A673 (cell line): ENCODE measurements at regions not wholly inside any gene's neighbourhood (a gene's known extent, or its start where the extent isn't known, plus 50 kb on each side); places are given as distances from the start of the nearest gene placed in this dataset.
"Not testable (repeated sequence)": the region's sequence is repeated elsewhere in the genome, so short reads cannot be mapped to it uniquely, and the experiment has no call there.

Source experiments
- BruUV-seq: library from RNA; stranded (reverse); fragments of 400-500 nt; replicated peaks from 2 replicates; lab custom pipeline; 2021; lab: Mats Ljungman, UMichigan
- CTCF ChIA-PET: fragments of 300-600 bp; sonication (Branson Sonifier 250); formaldehyde crosslinking; loops from one replicate; lab custom pipeline; 2022; ENCODE audit warnings: antibody characterized with exemption; lab: Charles Lee
- POLR2A ChIA-PET: fragments of 300-600 bp; sonication (Branson Sonifier 250); formaldehyde crosslinking; loops from one replicate; lab custom pipeline; 2022; ENCODE audit warnings: antibody characterized with exemption; ENCODE audit not compliant: low non-redundant PET; lab: Charles Lee
- DNase-seq: peaks from one replicate; pipeline ENCODE4 v3.0.0-alpha.2; 2015; ENCODE audit warnings: low spot score
- H3K27ac ChIP-seq: fragments of 200-600 bp; sonication (generic); 2 replicates; pipeline ENCODE4 v1.5.1; 2016; ENCODE audit warnings: mixed run types, low read depth, mild to moderate bottlenecking, mixed read lengths, antibody characterized with exemption, low read length; ENCODE audit not compliant: poor library complexity, severe bottlenecking
- H3K27me3 ChIP-seq: fragments of 200-600 bp; sonication (generic); replicated peaks from 2 replicates; pipeline ENCODE4 v1.6.1; 2017; ENCODE audit warnings: mixed run types, low read depth, mild to moderate bottlenecking, mixed read lengths, antibody characterized with exemption, low read length; ENCODE audit not compliant: insufficient read depth, poor library complexity
- H3K36me3 ChIP-seq: fragments of 200-600 bp; sonication (generic); 2 replicates; pipeline ENCODE4 v1.6.1; 2016; ENCODE audit warnings: mixed run types, mild to moderate bottlenecking, mixed read lengths, antibody characterized with exemption, low read length; ENCODE audit not compliant: insufficient read depth, poor library complexity, severe bottlenecking
- H3K4me1 ChIP-seq: fragments of 200-600 bp; sonication (generic); 2 replicates; pipeline ENCODE4 v1.6.1; 2017; ENCODE audit warnings: mixed run types, mild to moderate bottlenecking, mixed read lengths, antibody characterized with exemption, low read length; ENCODE audit not compliant: insufficient read depth, poor library complexity, severe bottlenecking
- H3K4me3 ChIP-seq: fragments of 200-600 bp; sonication (generic); 2 replicates; pipeline ENCODE4 v1.5.1; 2016; ENCODE audit warnings: low read depth, mixed run types, mild to moderate bottlenecking, mixed read lengths, low read length; ENCODE audit not compliant: poor library complexity, severe bottlenecking
- H3K9me3 ChIP-seq: fragments of 200-600 bp; sonication (generic); 2 replicates; pipeline ENCODE4 v1.6.1; 2016; ENCODE audit warnings: mixed run types, low read depth, mild to moderate bottlenecking, mixed read lengths, antibody characterized with exemption, low read length; ENCODE audit not compliant: poor library complexity, severe bottlenecking
- CTCF ChIP-seq: fragments of 300-800, 200-600 bp; sonication (generic); conservative IDR thresholded peaks from 2 replicates; pipeline ENCODE4 v1.5.1; 2017; ENCODE audit warnings: low read depth, mild to moderate bottlenecking, antibody characterized with exemption, low read length, moderate library complexity, mixed read lengths
- EZH2 ChIP-seq: fragments of 200-600 bp; sonication (generic); IDR thresholded peaks from 2 replicates; pipeline ENCODE4 v1.6.1; 2017; ENCODE audit warnings: borderline replicate concordance, low read depth, mild to moderate bottlenecking, mixed read lengths, antibody characterized with exemption, low read length; ENCODE audit not compliant: poor library complexity, severe bottlenecking
- intact Hi-C: fragments of 100-400 bp; cut with micrococcal nuclease; formaldehyde crosslinking; loops from one replicate; pipeline ENCODE4 v1.10.0; 2022; ENCODE audit not compliant: unreplicated experiment

GRCh38 chr3:64789111-64789510, 101.3 kb upstream of the ADAMTS9 start:
- TF ChIP-seq CTCF (no peak), EZH2 (no peak)
- Histone ChIP-seq H3K27ac (no peak overlapping the region), H3K9me3 (no peaks in the 10 kb centered on the region), H3K4me3 (no peak overlapping the region), H3K4me1 (no peaks in the 10 kb centered on the region), H3K27me3 (no peaks in the 10 kb centered on the region), H3K36me3 (no peaks in the 10 kb centered on the region)
- BruUV-seq: no TSS peak
- intact Hi-C loops: no loop called here
- POLR2A ChIA-PET: no interaction called here
- CTCF ChIA-PET: no interaction called here
- DNase-seq: no peak

- ChIA-PET POLR2A (no interaction called here), CTCF (no interaction called here)
- Histone ChIP-seq H3K4me3 (no peak overlapping the region), H3K27ac (no peak overlapping the region), H3K4me1 (no peaks in the 10 kb centered on the region), H3K27me3 (no peaks in the 10 kb centered on the region), H3K9me3 (no peaks in the 10 kb centered on the region), H3K36me3 (no peaks in the 10 kb centered on the region)
- no TSS peak for BruUV-seq
- intact Hi-C loops: no loop called here
- DNase-seq: no peak
- no peak for TF ChIP-seq CTCF
These were observed 95.4 kb upstream of the ADAMTS9 start for GRCh38 chr3:64783200-64783599.

- H3K27ac ChIP-seq, POLR2A ChIA-PET, DNase-seq, H3K36me3 ChIP-seq, H3K4me3 ChIP-seq, H3K27me3 ChIP-seq, CTCF ChIA-PET, BruUV-seq, H3K9me3 ChIP-seq, intact Hi-C loops, H3K4me1 ChIP-seq: not testable (repeated sequence)
These were observed 93.1 kb upstream of the ADAMTS9 start for GRCh38 chr3:64780923-64781322.

- Histone ChIP-seq H3K27me3 (no peaks in the 10 kb centered on the region), H3K9me3 (no peaks in the 10 kb centered on the region), H3K4me3 (no peak overlapping the region), H3K4me1 (no peaks in the 10 kb centered on the region), H3K36me3 (no peaks in the 10 kb centered on the region), H3K27ac (no peak overlapping the region)
- BruUV-seq: no TSS peak
- DNase-seq: no peak
- TF ChIP-seq EZH2 (no peak), CTCF (no peak)
- ChIA-PET POLR2A (no interaction called here), CTCF (no interaction called here)
- intact Hi-C loops: no loop called here
These were observed 85.3 kb upstream of the ADAMTS9 start for GRCh38 chr3:64773137-64773536.
